Loucy (cell line): ENCODE measurements at regions not wholly inside any gene's neighbourhood (a gene's known extent, or its start where the extent isn't known, plus 50 kb on each side); places are given as distances from the start of the nearest gene placed in this dataset.

Source experiments
- EZH2phosphoT487 ChIP-seq: fragments of 200-600 bp; IDR thresholded peaks from 2 replicates; pipeline ENCODE4 v1.6.1; 2018; ENCODE audit warnings: antibody characterized with exemption, mild to moderate bottlenecking, moderate library complexity, borderline replicate concordance
- TF ChIP-seq, protein P1 (sequence below): fragments of 200-600 bp; sonication (generic); conservative IDR thresholded peaks from 2 replicates; pipeline ENCODE4 v1.5.1; 2014; ENCODE audit warnings: mild to moderate bottlenecking, antibody characterized with exemption, low read length

DNA sequence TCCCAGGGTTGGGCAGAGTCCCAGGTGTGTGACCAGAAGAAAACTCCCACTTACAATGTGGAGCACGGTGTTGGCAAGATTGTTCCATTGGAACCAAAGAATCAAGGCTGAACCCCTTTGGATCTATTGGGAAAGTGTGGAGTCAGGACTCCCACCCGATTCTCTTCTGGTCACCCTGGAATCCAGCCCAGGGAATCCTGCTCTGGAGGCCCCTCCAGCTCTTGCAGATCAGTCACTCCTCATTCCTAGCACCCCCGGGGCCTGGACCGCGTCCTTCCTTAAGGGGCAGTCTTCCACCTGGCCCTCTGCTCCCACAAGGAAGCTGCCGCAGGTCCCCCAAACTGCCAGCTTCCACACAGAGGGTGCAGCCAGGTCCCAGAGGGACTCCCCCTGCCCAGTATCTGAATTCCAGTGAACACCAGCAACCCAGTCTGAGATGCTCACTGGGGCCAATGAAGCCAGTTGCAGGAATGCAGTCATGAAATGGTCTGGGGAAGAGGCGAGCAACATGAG is 170.1 kb downstream of the GADD45G start:
- TF ChIP-seq, protein P1, sequence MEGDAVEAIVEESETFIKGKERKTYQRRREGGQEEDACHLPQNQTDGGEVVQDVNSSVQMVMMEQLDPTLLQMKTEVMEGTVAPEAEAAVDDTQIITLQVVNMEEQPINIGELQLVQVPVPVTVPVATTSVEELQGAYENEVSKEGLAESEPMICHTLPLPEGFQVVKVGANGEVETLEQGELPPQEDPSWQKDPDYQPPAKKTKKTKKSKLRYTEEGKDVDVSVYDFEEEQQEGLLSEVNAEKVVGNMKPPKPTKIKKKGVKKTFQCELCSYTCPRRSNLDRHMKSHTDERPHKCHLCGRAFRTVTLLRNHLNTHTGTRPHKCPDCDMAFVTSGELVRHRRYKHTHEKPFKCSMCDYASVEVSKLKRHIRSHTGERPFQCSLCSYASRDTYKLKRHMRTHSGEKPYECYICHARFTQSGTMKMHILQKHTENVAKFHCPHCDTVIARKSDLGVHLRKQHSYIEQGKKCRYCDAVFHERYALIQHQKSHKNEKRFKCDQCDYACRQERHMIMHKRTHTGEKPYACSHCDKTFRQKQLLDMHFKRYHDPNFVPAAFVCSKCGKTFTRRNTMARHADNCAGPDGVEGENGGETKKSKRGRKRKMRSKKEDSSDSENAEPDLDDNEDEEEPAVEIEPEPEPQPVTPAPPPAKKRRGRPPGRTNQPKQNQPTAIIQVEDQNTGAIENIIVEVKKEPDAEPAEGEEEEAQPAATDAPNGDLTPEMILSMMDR = no peak
- no peak for TF ChIP-seq EZH2phosphoT487
